Lower leg skin (tissue), 3 donors: ENCODE measurements at regions not wholly inside any gene's neighbourhood (a gene's known extent, or its start where the extent isn't known, plus 50 kb on each side); places are given as distances from the start of the nearest gene placed in this dataset.

ENCODE experiments used
- CTCF ChIP-seq, 3 donors: fragments of 450-650 bp; IDR thresholded peaks; one replicate each; pipeline ENCODE4 v1.5.1; 2016; ENCODE audit warnings: antibody characterized with exemption in 3 of 3, mild to moderate bottlenecking in 3 of 3, moderate library complexity in 2 of 3
- POLR2A ChIP-seq, 2 donors: fragments of 450-650 bp; IDR thresholded peaks; one replicate each; pipeline ENCODE4 v1.6.1; 2016 to 2017; ENCODE audit warnings: antibody characterized with exemption in 2 of 2, mild to moderate bottlenecking in 1 of 2, moderate library complexity in 1 of 2

- TF ChIP-seq POLR2A (IDR thresholded peaks at IDR 0.05) (no peak), CTCF (IDR thresholded peaks at IDR 0.05) (no peak)
These were observed 442.5 kb upstream of the KLHL29 start for GRCh38 chr2:22942441-22942840.
